Prostate gland (tissue), 2 donors: ENCODE measurements at regions not wholly inside any gene's neighbourhood (a gene's known extent, or its start where the extent isn't known, plus 50 kb on each side); places are given as distances from the start of the nearest gene placed in this dataset.

Experiments
- CTCF ChIP-seq, 4 experiments: fragments of 200-600 bp in 2 of 4; fragments of 450-650 bp in 2 of 4; sonication (generic) in 2 of 4; IDR thresholded peaks; 1 replicate in 3 of 4; 2 replicates in 1 of 4; pipeline ENCODE4 v1.5.1; 2016 to 2019; ENCODE audit warnings: antibody characterized with exemption in 4 of 4, mild to moderate bottlenecking in 2 of 4, moderate library complexity in 2 of 4
- POLR2AphosphoS5 ChIP-seq: sonication (generic); formaldehyde crosslinking; IDR thresholded peaks from one replicate; pipeline ENCODE4 v1.6.1; 2017; ENCODE audit warnings: antibody characterized with exemption

- TF ChIP-seq CTCF (IDR thresholded peaks at IDR 0.05) (no peak), POLR2AphosphoS5 (no peak)
Observed at GRCh38 chr13:108084840-108085239, 130.5 kb downstream of the LIG4 start.
